Kidney (tissue), 13 donors: ENCODE measurements at regions not wholly inside any gene's neighbourhood (a gene's known extent, or its start where the extent isn't known, plus 50 kb on each side); places are given as distances from the start of the nearest gene placed in this dataset.

Experiments
- DNase-seq, 5 donors: peaks; one replicate each; pipeline ENCODE4 v3.0.0-alpha.2; 2013 to 2020
- FAIRE-seq: peaks from 2 replicates; lab custom pipeline; 2012; peaks lifted over from hg19 to GRCh38; lab: Jason Lieb, UNC
- H3K27ac ChIP-seq, 2 donors: one replicate each; pipeline ENCODE4 v1.7.0; 2013; ENCODE audit warnings: low read depth in 2 of 2, low read length in 2 of 2, inconsistent platforms in 1 of 2
- H3K27me3 ChIP-seq: one replicate; pipeline ENCODE4 v1.7.1; 2013; ENCODE audit warnings: low read length, inconsistent platforms; ENCODE audit not compliant: control insufficient read depth, insufficient read depth
- H3K36me3 ChIP-seq, 3 donors: one replicate each; pipeline versions ENCODE4 v1.7.0 to v1.7.1; 2013; ENCODE audit warnings: low read length in 3 of 3, control low read depth in 1 of 3, inconsistent platforms in 1 of 3; ENCODE audit not compliant: insufficient read depth in 3 of 3, control insufficient read depth in 2 of 3
- H3K4me1 ChIP-seq, 3 donors: one replicate each; pipeline versions ENCODE4 v1.7.0 to v1.7.1; 2013; ENCODE audit warnings: low read length in 3 of 3, inconsistent platforms in 1 of 3, low read depth in 1 of 3; ENCODE audit not compliant: control insufficient read depth in 2 of 3, insufficient read depth in 2 of 3
- H3K4me3 ChIP-seq, 3 donors: one replicate each; pipeline versions ENCODE4 v1.7.0 to v1.8.1; 2013; ENCODE audit warnings: low read length in 3 of 3, control low read depth in 1 of 3, inconsistent platforms in 1 of 3
- H3K9ac ChIP-seq, 3 donors: one replicate each; pipeline versions ENCODE4 v1.7.0 to v1.7.1; 2013; ENCODE audit warnings: low read length in 3 of 3, control low read depth in 1 of 3, inconsistent platforms in 1 of 3
- H3K9me3 ChIP-seq, 3 donors: one replicate each; pipeline versions ENCODE4 v1.7.0 to v1.7.1; 2013; ENCODE audit warnings: low read length in 3 of 3, control low read depth in 1 of 3, inconsistent platforms in 1 of 3; ENCODE audit not compliant: control insufficient read depth in 2 of 3, insufficient read depth in 1 of 3
- intact Hi-C: fragments of 100-400 bp; cut with DNase I; formaldehyde crosslinking; loops from one replicate; pipeline ENCODE4 v1.11.1; 2022
- TF ChIP-seq, protein P1 (sequence below): IDR thresholded peaks from 3 replicates; pipeline ENCODE4 v1.5.1; 2012; ENCODE audit warnings: mild to moderate bottlenecking, moderate library complexity, borderline replicate concordance; ENCODE audit not compliant: insufficient read depth; ENCODE audit errors: extremely low read depth
- donor health status: control.
- donor health status: control.
- donor health status: control.
- donor health status: control.
- donor health status: control.
- donor health status: DM: yes; HTN: yes; CAD: no.
- donor health status: Normal renal cell carcinoma (clear cell type).

DNA sequence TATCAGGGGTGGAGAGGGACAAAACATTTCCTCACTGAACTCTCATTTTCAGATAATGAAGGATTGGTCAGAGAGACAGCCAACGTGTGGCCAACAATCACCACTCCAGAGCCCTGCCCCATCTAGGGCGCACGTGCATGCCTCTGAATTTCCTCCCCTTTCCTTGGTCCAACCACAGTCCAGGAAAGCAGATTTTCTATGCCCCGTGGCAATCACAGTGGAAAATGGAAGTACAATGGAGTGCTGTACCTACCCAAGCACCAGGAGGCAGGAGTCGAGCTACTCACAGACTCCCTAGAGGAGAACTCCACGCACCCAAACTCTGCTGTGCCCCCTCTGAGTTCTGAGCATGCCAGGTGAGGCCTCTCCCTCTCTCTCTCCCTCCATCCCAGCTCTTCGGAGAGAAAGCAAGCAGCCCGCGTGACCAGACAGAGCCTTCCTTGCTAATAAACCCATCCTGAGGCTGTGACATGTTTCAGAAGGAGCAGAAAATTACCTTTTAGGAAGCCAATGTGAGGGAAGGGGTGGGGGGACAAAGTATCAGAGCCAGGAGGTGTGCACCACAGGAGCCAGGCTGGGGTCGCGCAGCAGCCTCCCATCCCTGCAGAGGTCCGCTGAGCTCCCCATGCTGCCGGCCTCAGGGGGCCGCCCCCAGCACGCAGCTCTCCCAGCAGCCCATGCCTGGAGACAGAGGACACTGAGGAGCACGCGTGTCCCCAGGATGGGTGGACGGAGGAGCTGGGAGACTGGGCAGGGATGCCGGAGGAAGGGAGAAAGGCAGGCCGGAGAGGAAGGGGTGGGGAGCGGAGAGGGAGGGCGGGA lies 73.4 kb downstream of the PITPNM2 start:
- FAIRE-seq, result no peak
- DNase-seq, result no peak
- H3K27ac ChIP-seq, result no peak overlapping the region

DNA sequence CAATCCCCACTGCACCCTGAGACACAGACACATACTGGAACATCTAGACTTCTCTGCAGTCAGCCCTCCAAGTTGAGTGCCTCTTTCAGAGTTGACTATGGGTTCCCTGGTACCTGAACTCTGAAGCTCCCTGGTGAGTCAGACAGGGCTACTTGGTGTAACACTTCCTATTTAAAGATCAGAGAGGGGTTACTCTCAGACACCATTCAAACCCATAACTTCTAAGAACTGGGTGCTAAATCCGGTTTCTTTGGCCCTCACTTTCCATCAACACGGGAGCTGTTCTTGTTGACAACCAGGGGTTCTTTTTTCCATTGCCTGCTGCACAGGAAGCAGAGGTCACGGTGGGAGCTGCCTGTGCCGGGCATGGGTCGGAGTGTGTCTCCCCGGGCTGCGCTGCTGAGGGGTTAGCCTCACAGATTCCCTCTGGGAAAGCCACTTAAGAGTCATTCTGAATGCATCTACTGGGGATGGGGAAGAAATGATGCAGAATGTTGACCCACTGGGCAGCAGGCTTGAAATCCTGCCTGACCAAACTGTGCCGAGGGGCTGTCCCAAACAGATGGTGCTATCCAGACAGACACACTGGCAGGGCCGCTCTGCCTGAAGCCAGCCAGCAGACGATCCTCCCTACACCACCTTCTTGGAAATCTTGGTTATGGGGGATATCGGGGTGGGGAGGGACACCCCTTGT lies 74.1 kb downstream of the PITPNM2 start:
- H3K36me3 ChIP-seq, result no peaks in the 10 kb centered on the region
- H3K4me1 ChIP-seq, result peaks cover 0 to 36% (median 6%) of the 10 kb centered on the region in 3 donors
- no peak overlapping the region for H3K4me3 ChIP-seq
- DNase-seq (peak in 1 of 5 donors; percentile 35), FAIRE-seq (no peak)
- no peak overlapping the region for H3K27ac ChIP-seq
- H3K9me3 ChIP-seq, result no peaks in the 10 kb centered on the region
- intact Hi-C loops, result no loop called here
- no peaks in the 10 kb centered on the region for H3K27me3 ChIP-seq
- TF ChIP-seq, protein P1, sequence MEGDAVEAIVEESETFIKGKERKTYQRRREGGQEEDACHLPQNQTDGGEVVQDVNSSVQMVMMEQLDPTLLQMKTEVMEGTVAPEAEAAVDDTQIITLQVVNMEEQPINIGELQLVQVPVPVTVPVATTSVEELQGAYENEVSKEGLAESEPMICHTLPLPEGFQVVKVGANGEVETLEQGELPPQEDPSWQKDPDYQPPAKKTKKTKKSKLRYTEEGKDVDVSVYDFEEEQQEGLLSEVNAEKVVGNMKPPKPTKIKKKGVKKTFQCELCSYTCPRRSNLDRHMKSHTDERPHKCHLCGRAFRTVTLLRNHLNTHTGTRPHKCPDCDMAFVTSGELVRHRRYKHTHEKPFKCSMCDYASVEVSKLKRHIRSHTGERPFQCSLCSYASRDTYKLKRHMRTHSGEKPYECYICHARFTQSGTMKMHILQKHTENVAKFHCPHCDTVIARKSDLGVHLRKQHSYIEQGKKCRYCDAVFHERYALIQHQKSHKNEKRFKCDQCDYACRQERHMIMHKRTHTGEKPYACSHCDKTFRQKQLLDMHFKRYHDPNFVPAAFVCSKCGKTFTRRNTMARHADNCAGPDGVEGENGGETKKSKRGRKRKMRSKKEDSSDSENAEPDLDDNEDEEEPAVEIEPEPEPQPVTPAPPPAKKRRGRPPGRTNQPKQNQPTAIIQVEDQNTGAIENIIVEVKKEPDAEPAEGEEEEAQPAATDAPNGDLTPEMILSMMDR, result no peak
- H3K9ac ChIP-seq, result no peak overlapping the region

More for the DNA sequence above, 73.4 kb downstream of the PITPNM2 start:
- intact Hi-C loops, result no loop called here
- Histone ChIP-seq H3K9ac (no peak overlapping the region), H3K9me3 (no peaks in the 10 kb centered on the region), H3K4me3 (no peak overlapping the region), H3K36me3 (no peaks in the 10 kb centered on the region), H3K27me3 (no peaks in the 10 kb centered on the region), H3K4me1 (peaks cover 0 to 32% (median 6%) of the 10 kb centered on the region in 3 donors)
- TF ChIP-seq, protein P1, result no peak

DNA sequence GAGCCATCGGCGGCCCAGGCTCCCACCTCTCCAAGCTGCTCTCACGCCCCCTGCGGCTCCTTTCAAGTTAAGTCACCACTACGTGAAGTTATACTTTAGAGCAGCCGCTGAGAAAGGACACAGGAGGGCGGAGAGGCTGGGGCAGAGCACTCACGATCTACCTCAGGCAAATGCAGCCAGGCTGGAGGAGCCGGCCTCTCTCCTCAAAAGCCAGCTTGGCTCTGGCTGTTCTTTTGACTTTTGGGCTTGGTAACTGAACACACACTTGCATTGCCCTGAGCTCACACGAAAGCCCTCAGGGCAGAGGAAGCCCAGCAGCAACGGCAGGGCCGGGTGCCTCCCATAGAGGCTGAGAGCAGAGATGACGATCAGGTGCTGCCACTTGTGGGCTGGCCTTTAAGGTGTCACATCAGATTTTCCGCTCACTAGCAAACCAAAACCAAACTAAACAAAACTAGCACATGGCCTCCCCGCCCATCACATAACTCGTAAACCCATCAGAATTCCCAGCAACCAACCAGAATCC lies 75.2 kb downstream of the PITPNM2 start:
- Histone ChIP-seq H3K4me3 (no peak overlapping the region), H3K9ac (no peak overlapping the region), H3K27me3 (no peaks in the 10 kb centered on the region), H3K36me3 (no peaks in the 10 kb centered on the region), H3K27ac (peak overlapping the region in 1 of 2 donors; percentile 38), H3K4me1 (peaks cover 0 to 45% (median 8%) of the 10 kb centered on the region in 3 donors), H3K9me3 (no peaks in the 10 kb centered on the region)
- intact Hi-C loops, result no loop called here
- no peak for FAIRE-seq
- peak in 4 of 5 donors; percentile 70 to 88 (median 78) for DNase-seq
- TF ChIP-seq, protein P1, result no peak
